ENCODE measurements at regions not wholly inside any gene's neighbourhood (a gene's known extent, or its start where the extent isn't known, plus 50 kb on each side); places are given as distances from the start of the nearest gene placed in this dataset.
A peak's percentile ranks its signal among the peaks of the same experiment; 100 is the strongest.

DNA sequence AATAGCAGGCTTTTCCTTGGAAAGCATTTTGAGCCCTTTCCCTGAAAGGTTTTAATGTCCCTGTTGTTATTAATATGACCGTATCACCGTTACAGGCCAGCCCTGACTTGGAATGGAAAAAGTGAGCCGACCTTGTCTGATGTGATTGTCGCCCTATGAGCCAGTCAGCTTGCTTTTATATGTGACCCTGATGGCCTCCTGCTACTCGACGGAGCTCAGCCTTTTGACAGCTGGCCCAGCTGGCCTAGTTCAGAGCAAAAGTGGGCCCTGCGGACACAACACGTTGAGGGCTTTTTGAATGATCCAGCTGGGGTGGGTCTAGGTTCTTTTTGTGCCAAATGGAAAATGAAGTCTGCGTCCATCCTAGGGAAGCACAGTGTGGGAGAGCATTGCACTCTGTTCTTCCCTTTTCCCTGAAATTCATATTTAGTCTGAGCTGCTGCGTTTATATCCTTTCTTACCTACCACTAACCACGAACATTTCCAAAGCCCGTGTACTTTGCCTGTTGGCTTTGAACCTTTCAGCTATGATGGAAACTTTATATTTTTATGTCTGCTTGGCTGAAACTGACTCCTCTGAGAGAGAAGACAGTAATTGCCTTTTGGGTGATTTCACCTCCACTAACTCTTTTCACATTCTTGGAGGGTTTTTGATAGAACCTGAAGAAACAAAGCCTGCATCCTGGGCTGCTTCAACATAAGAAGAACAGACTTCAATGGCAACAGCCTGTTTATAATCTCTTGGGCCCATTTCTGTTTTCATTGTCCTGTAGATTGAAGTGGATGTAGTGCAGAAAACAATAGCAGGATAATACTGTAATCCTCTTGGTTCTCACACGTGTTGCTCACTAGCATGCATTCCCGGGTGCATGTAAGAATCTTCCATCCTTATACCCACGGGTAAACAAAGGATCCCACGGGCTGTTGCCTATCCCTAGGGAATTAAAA is 121.8 kb upstream of the HDGFL1 start:
- H3K4me1 ChIP-seq (ENCODE audit: control insufficient read depth, insufficient read depth, low read length), result peaks cover 11% of the 10 kb centered on the region
- no peak overlapping the region for H3K4me3 ChIP-seq (ENCODE audit: insufficient read depth, low read depth, low read length)
- WGBS, 2 experiments, result 80 to 84% methylated on average over 15 of the region's 16 CpGs
- no peaks in the 10 kb centered on the region for H3K9me3 ChIP-seq (ENCODE audit: control insufficient read depth, low read length)
- H3K27ac ChIP-seq (ENCODE audit: insufficient read depth, low read depth, low read length, poor library complexity, severe bottlenecking), result peak overlapping the region; percentile 64
- no peaks in the 10 kb centered on the region for H3K27me3 ChIP-seq (ENCODE audit: control insufficient read depth, insufficient read depth, low read length, poor library complexity, severe bottlenecking)
- no peaks in the 10 kb centered on the region for H3K36me3 ChIP-seq (ENCODE audit: control insufficient read depth, insufficient read depth, low read length)

DNA sequence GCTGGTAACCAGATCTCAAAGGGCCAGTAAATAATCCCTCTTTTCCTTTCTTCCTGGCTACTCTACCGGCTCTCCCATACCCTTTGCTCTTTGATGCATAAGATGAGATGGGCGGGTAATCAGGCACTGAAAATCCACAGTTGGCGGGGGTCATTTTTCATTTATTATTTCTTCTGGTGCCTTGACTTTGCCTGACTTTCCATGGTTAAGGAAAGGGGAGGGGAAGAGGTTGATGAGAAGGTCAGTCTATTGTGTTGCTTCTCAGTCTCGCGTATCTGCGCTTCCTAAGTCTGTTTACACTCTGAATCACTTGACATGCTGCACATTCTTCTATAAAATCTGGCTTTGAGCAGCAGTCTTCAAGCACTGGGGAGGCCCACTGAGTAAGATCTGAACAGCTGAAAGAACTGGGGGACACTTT is 121.1 kb upstream of the HDGFL1 start:
- Histone ChIP-seq H3K4me3 (ENCODE audit: insufficient read depth, low read depth, low read length) (no peak overlapping the region), H3K4me1 (ENCODE audit: control insufficient read depth, insufficient read depth, low read length) (peaks cover 11% of the 10 kb centered on the region), H3K36me3 (ENCODE audit: control insufficient read depth, insufficient read depth, low read length) (no peaks in the 10 kb centered on the region), H3K27me3 (ENCODE audit: control insufficient read depth, insufficient read depth, low read length, poor library complexity, severe bottlenecking) (no peaks in the 10 kb centered on the region), H3K9me3 (ENCODE audit: control insufficient read depth, low read length) (no peaks in the 10 kb centered on the region), H3K27ac (ENCODE audit: insufficient read depth, low read depth, low read length, poor library complexity, severe bottlenecking) (peak overlapping the region; percentile 64)
- 71 to 82% methylated on average over 6 of the region's 6 CpGs for WGBS, 2 experiments

DNA sequence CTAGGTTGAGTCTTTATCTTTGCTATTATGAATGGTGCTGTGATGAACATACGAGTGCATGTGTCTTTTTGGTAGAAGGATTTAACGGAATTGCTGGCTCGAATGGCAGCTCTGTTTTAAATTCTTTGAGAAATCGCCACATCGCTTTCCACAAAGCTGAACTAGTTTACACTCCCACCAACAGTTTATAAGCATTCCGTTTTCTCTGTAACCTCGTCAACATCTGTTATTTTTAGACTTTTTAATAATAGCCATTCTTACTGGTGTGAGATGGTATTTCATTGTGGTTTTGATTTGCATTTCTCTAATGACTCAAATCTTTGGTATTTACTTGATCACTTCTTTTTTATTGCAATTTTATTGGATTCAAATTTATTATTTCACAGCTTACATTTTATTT is 117.4 kb upstream of the HDGFL1 start:
- WGBS, 2 experiments, result 93% methylated on average over 6 to 7 of the region's 7 CpGs
- H3K9me3 ChIP-seq (ENCODE audit: control insufficient read depth, low read length), result no peaks in the 10 kb centered on the region
- no peak overlapping the region for H3K27ac ChIP-seq (ENCODE audit: insufficient read depth, low read depth, low read length, poor library complexity, severe bottlenecking)
- H3K4me1 ChIP-seq (ENCODE audit: control insufficient read depth, insufficient read depth, low read length), result peaks cover 8% of the 10 kb centered on the region
- no peak overlapping the region for H3K4me3 ChIP-seq (ENCODE audit: insufficient read depth, low read depth, low read length)
- no peaks in the 10 kb centered on the region for H3K36me3 ChIP-seq (ENCODE audit: control insufficient read depth, insufficient read depth, low read length)
- no peaks in the 10 kb centered on the region for H3K27me3 ChIP-seq (ENCODE audit: control insufficient read depth, insufficient read depth, low read length, poor library complexity, severe bottlenecking)

DNA sequence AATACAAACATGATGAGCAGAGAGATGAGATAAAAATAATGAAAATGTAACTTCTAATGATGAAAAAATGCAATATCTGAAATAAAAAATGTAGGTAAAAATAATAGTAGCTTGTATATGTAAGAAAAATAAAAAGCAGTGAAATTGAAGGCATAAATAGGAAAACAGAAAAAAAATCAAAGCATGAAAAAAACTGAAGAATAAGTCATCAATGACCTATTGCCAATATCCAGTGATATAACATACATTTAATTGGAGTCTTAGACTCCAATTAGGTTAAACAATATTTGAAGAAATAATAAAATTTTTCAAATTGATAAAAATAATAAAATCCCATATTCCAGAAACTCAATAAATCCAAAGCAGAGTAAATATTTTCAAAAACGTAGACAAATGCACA is 114.0 kb upstream of the HDGFL1 start:
- no peaks in the 10 kb centered on the region for H3K9me3 ChIP-seq (ENCODE audit: control insufficient read depth, low read length)
- H3K27me3 ChIP-seq (ENCODE audit: control insufficient read depth, insufficient read depth, low read length, poor library complexity, severe bottlenecking), result no peaks in the 10 kb centered on the region
- H3K4me1 ChIP-seq (ENCODE audit: control insufficient read depth, insufficient read depth, low read length), result no peaks in the 10 kb centered on the region
- H3K4me3 ChIP-seq (ENCODE audit: insufficient read depth, low read depth, low read length), result no peak overlapping the region
- WGBS, 2 experiments, result no CpG with 5 or more reads among the region's 1 CpG
- no peaks in the 10 kb centered on the region for H3K36me3 ChIP-seq (ENCODE audit: control insufficient read depth, insufficient read depth, low read length)
- no peak overlapping the region for H3K27ac ChIP-seq (ENCODE audit: insufficient read depth, low read depth, low read length, poor library complexity, severe bottlenecking)

DNA sequence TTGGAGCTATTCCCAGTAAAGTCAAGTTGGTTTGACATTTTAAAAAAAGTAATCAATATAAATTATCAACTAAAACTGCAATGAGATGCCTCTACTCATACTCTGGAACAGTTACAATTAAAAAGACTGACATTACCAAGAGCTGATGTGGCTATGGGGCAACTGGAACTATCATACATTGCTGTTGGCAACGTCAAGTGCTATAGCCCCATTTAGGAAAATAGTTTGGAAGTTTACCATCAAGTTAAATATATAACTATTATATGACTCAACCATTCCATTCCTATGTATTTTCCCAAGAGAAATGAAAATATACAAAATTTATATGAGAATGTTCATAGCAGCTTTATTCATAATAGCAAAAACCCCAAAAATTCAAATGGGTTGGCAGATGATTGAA is 111.4 kb upstream of the HDGFL1 start:
- Histone ChIP-seq H3K4me3 (ENCODE audit: insufficient read depth, low read depth, low read length) (no peak overlapping the region), H3K9me3 (ENCODE audit: control insufficient read depth, low read length) (no peaks in the 10 kb centered on the region), H3K4me1 (ENCODE audit: control insufficient read depth, insufficient read depth, low read length) (no peaks in the 10 kb centered on the region), H3K27ac (ENCODE audit: insufficient read depth, low read depth, low read length, poor library complexity, severe bottlenecking) (no peak overlapping the region), H3K27me3 (ENCODE audit: control insufficient read depth, insufficient read depth, low read length, poor library complexity, severe bottlenecking) (no peaks in the 10 kb centered on the region), H3K36me3 (ENCODE audit: control insufficient read depth, insufficient read depth, low read length) (no peaks in the 10 kb centered on the region)
- 83 to 100% methylated on average over 1 of the region's 1 CpG for WGBS, 2 experiments

DNA sequence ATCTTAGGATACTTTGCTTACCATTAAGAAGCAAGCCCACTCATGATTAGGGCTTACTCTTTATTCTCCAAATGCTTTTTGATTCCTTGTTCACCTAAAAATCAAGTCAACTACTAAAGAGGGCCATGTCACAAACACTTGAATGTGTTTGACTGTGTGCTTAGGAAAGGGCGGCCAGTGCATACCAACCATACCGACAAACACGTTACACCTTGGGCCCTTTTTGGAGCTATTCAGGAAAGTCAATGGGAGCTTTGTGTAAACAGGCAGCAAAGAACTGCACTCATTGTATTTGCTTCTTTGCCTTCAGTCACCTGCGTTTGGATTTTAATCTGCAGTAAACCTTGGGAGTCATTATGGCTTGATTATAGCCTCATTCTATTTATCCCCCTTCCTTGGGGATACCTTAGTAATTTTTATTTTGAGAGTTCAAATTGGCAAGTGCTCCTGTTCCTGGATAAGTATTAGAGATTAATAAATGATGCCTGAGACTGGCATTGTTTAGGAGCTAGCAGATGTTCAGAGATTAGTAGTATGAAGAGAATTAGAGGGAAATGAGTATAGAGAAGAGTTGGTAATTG is 102.6 kb upstream of the HDGFL1 start:
- 77 to 79% methylated on average over 4 of the region's 4 CpGs for WGBS, 2 experiments
- H3K4me3 ChIP-seq (ENCODE audit: insufficient read depth, low read depth, low read length), result no peak overlapping the region
- no peaks in the 10 kb centered on the region for H3K36me3 ChIP-seq (ENCODE audit: control insufficient read depth, insufficient read depth, low read length)
- no peak overlapping the region for H3K27ac ChIP-seq (ENCODE audit: insufficient read depth, low read depth, low read length, poor library complexity, severe bottlenecking)
- H3K4me1 ChIP-seq (ENCODE audit: control insufficient read depth, insufficient read depth, low read length), result no peaks in the 10 kb centered on the region
- H3K9me3 ChIP-seq (ENCODE audit: control insufficient read depth, low read length), result no peaks in the 10 kb centered on the region
- H3K27me3 ChIP-seq (ENCODE audit: control insufficient read depth, insufficient read depth, low read length, poor library complexity, severe bottlenecking), result no peaks in the 10 kb centered on the region

DNA sequence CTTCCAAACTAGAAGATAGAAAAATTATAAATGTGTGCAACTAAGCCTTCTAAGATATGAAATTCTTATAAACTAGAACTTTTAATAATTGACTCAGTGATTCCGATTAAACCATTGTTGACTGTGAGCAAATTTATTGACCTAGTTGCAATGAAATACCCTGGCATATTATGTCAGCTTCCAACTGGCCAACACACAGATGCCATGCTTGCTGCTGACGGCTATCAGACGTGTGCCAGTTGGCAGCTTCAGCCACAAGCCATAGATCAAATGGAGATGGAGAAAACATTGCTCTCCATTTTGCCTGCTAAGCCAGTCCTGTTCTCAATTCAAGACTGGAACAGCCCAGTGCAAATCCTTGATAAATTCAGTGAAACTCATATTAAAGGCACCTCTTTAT is 101.7 kb upstream of the HDGFL1 start:
- Histone ChIP-seq H3K27me3 (ENCODE audit: control insufficient read depth, insufficient read depth, low read length, poor library complexity, severe bottlenecking) (no peaks in the 10 kb centered on the region), H3K27ac (ENCODE audit: insufficient read depth, low read depth, low read length, poor library complexity, severe bottlenecking) (no peak overlapping the region), H3K36me3 (ENCODE audit: control insufficient read depth, insufficient read depth, low read length) (no peaks in the 10 kb centered on the region), H3K9me3 (ENCODE audit: control insufficient read depth, low read length) (no peaks in the 10 kb centered on the region), H3K4me3 (ENCODE audit: insufficient read depth, low read depth, low read length) (no peak overlapping the region), H3K4me1 (ENCODE audit: control insufficient read depth, insufficient read depth, low read length) (no peaks in the 10 kb centered on the region)
- WGBS, 2 experiments, result 95 to 97% methylated on average over 3 of the region's 3 CpGs

DNA sequence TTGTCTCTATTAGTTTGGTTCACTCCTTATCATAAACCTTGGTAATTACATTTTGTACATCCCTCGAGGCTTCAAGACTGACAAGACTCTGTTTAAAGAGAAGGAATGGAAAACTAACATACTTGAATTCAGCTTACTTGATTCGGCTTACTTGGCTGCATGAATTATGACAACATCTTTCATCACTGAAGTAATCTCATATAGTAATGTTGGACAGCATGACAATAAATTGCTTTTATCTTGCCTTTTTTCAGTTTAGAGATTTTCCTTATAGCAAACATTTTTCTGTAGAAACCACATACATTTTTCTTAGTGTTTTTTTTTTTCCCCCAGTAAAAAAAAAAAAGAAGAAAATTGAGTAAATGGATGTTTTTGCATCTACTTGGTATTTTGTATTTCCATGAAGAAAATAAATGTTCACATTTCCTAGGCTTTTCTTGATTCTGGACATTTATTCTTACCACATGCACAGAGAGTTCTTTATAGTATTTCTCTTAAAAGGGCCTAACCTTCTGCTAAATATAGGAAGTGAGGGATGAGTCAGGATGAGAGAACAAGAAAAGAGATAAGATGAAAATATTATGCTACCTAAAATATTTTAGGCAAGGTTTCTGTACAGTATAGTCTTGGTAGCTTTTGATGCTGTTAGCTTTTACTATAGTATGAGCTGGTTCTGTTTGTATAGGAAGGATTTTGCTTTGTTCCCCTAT is 101.0 kb upstream of the HDGFL1 start:
- Histone ChIP-seq H3K4me1 (ENCODE audit: control insufficient read depth, insufficient read depth, low read length) (no peaks in the 10 kb centered on the region), H3K4me3 (ENCODE audit: insufficient read depth, low read depth, low read length) (no peak overlapping the region), H3K9me3 (ENCODE audit: control insufficient read depth, low read length) (no peaks in the 10 kb centered on the region), H3K27me3 (ENCODE audit: control insufficient read depth, insufficient read depth, low read length, poor library complexity, severe bottlenecking) (no peaks in the 10 kb centered on the region), H3K36me3 (ENCODE audit: control insufficient read depth, insufficient read depth, low read length) (no peaks in the 10 kb centered on the region), H3K27ac (ENCODE audit: insufficient read depth, low read depth, low read length, poor library complexity, severe bottlenecking) (no peak overlapping the region)
- 81 to 92% methylated on average over 2 of the region's 2 CpGs for WGBS, 2 experiments

DNA sequence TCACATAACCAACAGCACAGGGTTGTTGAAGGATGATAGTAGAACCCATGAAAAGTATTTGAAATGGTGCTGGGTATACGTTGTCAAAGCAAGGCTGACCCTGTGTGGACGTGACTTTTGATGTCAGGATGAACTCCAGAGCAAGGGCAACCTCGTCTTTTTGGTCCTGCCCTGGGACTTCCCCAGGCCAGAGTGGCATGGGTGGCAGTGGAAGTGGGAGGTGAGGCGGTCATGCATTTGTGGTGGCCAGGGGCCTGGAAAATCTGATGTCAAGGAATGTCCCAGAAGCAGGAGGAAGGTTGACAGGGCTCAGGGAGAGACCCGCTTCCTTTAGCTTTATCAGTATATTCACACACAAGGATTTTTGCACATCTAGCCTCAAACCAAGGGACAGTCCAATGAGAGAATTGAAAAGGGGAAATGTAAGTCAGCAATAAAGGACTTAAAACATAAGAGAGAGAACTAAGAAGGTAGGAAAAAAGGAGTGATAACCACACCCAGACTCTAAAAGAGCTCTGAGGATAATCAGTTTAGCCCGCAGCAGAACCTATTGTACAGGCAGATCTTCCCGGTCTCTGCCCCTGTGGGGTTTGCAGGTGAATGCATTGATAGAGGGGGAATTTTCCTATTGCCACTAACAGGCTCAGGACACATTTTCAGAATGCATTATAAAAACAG is 98.8 kb upstream of the HDGFL1 start:
- 90 to 92% methylated on average over 5 to 7 of the region's 7 CpGs for WGBS, 2 experiments

More for the DNA sequence above, 98.8 kb upstream of the HDGFL1 start:
- Histone ChIP-seq H3K36me3 (ENCODE audit: control insufficient read depth, insufficient read depth, low read length) (no peaks in the 10 kb centered on the region), H3K27ac (ENCODE audit: insufficient read depth, low read depth, low read length, poor library complexity, severe bottlenecking) (no peak overlapping the region), H3K4me1 (ENCODE audit: control insufficient read depth, insufficient read depth, low read length) (no peaks in the 10 kb centered on the region), H3K4me3 (ENCODE audit: insufficient read depth, low read depth, low read length) (no peak overlapping the region), H3K9me3 (ENCODE audit: control insufficient read depth, low read length) (no peaks in the 10 kb centered on the region), H3K27me3 (ENCODE audit: control insufficient read depth, insufficient read depth, low read length, poor library complexity, severe bottlenecking) (no peaks in the 10 kb centered on the region)
